Stomach smooth muscle (tissue), 2 donors: ENCODE measurements at regions not wholly inside any gene's neighbourhood (a gene's known extent, or its start where the extent isn't known, plus 50 kb on each side); places are given as distances from the start of the nearest gene placed in this dataset.

Experiments used
- H3K27ac ChIP-seq: one replicate; pipeline ENCODE4 v1.7.0; 2013; ENCODE audit warnings: mild to moderate bottlenecking, low read length, inconsistent platforms
- H3K27me3 ChIP-seq, 2 donors: one replicate each; pipeline ENCODE4 v1.7.0; 2013; ENCODE audit warnings: low read length in 2 of 2; ENCODE audit not compliant: insufficient read depth in 2 of 2, control insufficient read depth in 1 of 2
- H3K36me3 ChIP-seq, 2 donors: one replicate each; pipeline ENCODE4 v1.7.0; 2013; ENCODE audit warnings: low read length in 2 of 2; ENCODE audit not compliant: control insufficient read depth in 2 of 2, insufficient read depth in 2 of 2
- H3K4me1 ChIP-seq: one replicate; pipeline ENCODE4 v1.7.0; 2013; ENCODE audit warnings: low read length; ENCODE audit not compliant: control insufficient read depth, insufficient read depth
- H3K4me3 ChIP-seq, 2 donors: one replicate each; pipeline ENCODE4 v1.7.0; 2013; ENCODE audit warnings: low read length in 2 of 2
- H3K9ac ChIP-seq, 2 donors: one replicate each; pipeline ENCODE4 v1.7.0; 2013; ENCODE audit warnings: low read length in 2 of 2, mild to moderate bottlenecking in 1 of 2
- H3K9me3 ChIP-seq, 2 donors: one replicate each; pipeline ENCODE4 v1.7.0; 2013; ENCODE audit warnings: low read length in 2 of 2; ENCODE audit not compliant: control insufficient read depth in 2 of 2
- donor health status: healthy.
- donor health status: Pancreatic carcinoma.

DNA sequence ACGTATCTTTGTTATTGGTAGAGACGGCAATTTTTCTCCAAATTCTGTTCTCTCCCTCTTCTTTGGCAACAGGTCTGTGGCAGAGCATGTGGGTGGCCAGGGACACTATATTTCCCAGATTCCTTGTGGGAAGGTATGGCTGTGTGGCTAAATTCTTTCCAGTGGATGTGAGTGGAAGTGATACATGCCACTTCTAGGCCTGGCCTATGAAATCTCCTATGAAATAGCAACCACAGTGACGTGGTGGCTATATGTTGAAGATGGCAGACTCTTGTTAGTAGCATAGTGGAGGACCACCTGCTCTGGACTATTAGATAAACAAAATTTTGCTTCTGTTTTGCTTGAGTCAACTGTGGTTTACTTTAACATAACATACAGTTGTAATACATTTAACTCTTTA, 243.3 kb downstream of the IL20RB start:
- Histone ChIP-seq H3K4me1 (peaks cover 5% of the 10 kb centered on the region), H3K36me3 (no peaks in the 10 kb centered on the region), H3K9me3 (no peaks in the 10 kb centered on the region), H3K4me3 (no peak overlapping the region), H3K9ac (no peak overlapping the region), H3K27me3 (no peaks in the 10 kb centered on the region), H3K27ac (no peak overlapping the region)

DNA sequence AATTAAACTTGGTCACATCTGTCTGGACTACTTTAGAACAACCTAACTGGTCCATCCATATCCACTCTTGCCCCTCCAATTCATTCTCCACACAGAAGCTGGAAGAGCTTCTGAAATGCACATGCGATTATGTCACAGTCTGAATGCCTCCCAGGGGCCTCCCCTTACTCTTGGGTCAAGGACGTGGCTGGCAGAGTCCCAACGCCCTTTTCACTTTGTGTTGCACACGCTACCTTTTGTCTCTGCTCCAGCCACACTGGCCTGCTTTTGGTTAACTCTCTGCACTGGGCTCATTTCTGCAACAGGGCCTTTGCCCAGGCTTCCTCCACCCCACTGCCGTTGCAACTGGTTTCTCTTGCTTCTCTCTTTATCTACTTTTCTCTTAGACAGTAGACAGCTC, 245.2 kb downstream of the IL20RB start:
- H3K36me3 ChIP-seq = no peaks in the 10 kb centered on the region
- no peaks in the 10 kb centered on the region for H3K27me3 ChIP-seq
- H3K4me3 ChIP-seq = no peak overlapping the region
- no peak overlapping the region for H3K27ac ChIP-seq
- H3K9ac ChIP-seq = no peak overlapping the region
- H3K4me1 ChIP-seq = peaks cover 5% of the 10 kb centered on the region
- no peaks in the 10 kb centered on the region for H3K9me3 ChIP-seq

DNA sequence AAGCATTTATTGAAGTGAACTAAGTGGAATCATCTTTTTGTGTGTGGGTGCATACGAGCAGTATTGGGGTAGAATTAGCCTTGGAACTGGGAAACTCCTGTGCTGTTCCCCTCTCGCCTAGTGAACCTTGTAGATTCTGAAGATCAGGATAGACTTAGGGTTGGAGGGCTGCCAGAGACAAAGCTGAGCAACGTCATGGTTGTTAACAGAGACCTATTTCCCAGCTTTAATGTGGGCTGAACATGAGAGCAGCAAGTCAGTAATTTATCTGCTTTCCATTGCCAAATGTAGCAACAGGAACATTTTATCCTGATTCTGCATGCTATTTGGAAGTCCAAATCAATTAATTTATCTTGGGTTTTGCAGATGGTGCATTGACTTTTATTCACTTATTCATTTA, 246.6 kb downstream of the IL20RB start:
- H3K4me1 ChIP-seq = peaks cover 5% of the 10 kb centered on the region
- H3K4me3 ChIP-seq = no peak overlapping the region
- no peaks in the 10 kb centered on the region for H3K36me3 ChIP-seq
- H3K27ac ChIP-seq = no peak overlapping the region
- no peak overlapping the region for H3K9ac ChIP-seq
- no peaks in the 10 kb centered on the region for H3K9me3 ChIP-seq
- H3K27me3 ChIP-seq = no peaks in the 10 kb centered on the region

DNA sequence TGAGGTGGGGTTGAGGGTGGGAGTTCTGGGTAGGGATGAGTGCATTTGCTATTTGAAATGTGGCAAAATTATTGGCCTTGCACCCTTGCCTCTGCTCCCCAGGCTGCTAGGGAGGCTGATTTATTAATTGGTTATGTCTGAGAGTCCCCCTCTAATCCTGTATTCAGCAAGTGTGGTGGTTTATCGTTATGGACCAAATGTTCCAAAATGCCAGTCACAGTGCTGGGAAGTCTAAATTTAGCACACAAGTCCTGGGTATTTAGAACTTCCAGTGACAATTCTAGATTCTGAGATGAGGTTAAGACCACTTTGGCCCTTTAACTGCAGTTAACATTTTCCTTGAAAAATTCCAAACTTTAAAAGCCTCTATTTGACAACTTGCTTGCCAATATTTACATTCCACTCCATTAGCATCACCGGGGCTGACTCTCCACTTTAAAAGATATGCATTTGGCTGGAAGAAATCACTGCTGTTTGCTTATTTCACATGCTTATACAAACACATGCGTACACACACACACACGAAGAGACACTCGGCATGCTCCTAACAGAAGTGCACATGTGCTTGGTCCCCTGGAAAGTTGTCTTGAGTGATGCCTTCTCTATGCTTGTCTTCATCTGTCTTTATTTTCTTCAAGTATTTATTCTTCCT, 247.7 kb downstream of the IL20RB start:
- no peaks in the 10 kb centered on the region for H3K36me3 ChIP-seq
- H3K4me3 ChIP-seq = peak overlapping the region in 1 of 2 donors; percentile 3
- no peaks in the 10 kb centered on the region for H3K9me3 ChIP-seq
- no peak overlapping the region for H3K9ac ChIP-seq
- H3K4me1 ChIP-seq = peaks cover 5% of the 10 kb centered on the region
- no peaks in the 10 kb centered on the region for H3K27me3 ChIP-seq
- H3K27ac ChIP-seq = no peak overlapping the region

DNA sequence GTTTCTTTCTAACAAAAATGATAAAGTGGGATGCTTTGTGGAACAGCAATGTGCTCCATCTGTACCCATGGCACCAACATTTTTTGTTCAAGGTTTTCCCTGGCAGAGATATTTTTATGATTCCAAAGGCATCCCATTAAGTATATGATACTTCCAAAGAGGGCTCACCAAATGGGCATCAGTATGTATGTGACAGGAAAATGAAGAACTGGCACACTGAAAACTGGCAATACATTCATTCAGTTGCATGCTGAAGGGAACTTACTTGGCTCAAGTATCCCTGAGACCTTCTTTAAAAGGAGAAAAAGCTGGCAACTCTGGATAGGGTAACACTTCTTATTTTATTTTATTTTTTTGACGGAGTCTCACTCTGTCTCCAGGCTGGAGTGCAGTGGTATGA, 249.8 kb downstream of the IL20RB start:
- Histone ChIP-seq H3K4me1 (peaks cover 5% of the 10 kb centered on the region), H3K4me3 (no peak overlapping the region), H3K27me3 (no peaks in the 10 kb centered on the region), H3K9me3 (no peaks in the 10 kb centered on the region), H3K9ac (no peak overlapping the region), H3K36me3 (no peaks in the 10 kb centered on the region), H3K27ac (no peak overlapping the region)

DNA sequence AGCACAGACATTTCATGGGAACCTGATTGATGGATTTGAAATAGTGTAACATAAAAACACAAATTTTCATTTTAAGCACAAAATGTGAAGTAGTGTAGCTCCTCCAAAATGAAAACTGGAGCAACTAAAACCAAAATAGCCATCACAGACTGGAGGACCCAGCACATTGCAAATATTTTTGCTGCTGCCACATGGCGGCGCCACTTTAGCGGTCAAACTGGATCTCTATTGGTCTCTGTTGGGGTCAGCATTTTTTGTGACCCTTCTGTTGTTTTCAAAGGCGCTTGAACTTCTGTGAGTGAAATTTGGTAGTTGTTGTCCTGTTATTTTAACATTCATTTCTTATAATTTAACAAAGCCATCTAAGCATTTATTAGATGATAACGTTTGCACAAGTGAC, 259.9 kb downstream of the IL20RB start:
- no peak overlapping the region for H3K9ac ChIP-seq
- H3K27ac ChIP-seq = no peak overlapping the region
- no peaks in the 10 kb centered on the region for H3K4me1 ChIP-seq
- no peaks in the 10 kb centered on the region for H3K27me3 ChIP-seq
- H3K4me3 ChIP-seq = no peak overlapping the region
- H3K9me3 ChIP-seq = peaks cover 3 to 6% of the 10 kb centered on the region in 2 donors
- no peaks in the 10 kb centered on the region for H3K36me3 ChIP-seq

DNA sequence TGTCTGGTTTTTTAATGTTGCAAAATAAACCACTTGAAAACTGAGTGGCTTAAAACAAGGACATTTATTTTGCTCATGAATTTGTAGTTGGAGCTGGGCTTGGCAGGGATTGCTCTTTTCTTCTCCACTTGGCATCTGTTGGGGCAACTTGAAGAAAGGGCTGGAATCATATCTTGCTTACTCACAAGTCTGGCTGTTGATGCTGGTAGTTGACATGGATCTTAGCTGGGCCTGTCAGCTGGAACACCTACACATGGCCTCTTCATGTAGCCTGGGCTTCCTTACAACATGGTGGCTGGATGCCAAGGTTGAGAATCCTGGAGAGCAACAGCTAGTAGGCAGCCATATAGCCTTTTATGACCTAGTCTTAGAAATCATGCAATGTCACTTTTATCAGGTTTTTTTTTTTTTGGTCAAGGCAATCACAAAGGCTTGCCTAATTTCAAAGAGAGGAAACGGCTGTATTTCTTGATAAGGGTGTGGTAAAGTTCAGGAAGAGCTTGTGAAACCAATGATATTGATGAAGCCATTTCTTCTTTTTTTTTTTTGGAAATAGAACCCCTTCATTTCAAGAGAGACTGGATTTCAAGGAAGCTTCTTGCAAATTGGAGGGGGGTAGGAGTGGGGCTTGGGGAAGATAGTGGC, 262.1 kb downstream of the IL20RB start:
- Histone ChIP-seq H3K36me3 (no peaks in the 10 kb centered on the region), H3K9me3 (peaks cover 3 to 6% of the 10 kb centered on the region in 2 donors), H3K9ac (no peak overlapping the region), H3K27ac (no peak overlapping the region), H3K27me3 (no peaks in the 10 kb centered on the region), H3K4me1 (no peaks in the 10 kb centered on the region), H3K4me3 (no peak overlapping the region)

DNA sequence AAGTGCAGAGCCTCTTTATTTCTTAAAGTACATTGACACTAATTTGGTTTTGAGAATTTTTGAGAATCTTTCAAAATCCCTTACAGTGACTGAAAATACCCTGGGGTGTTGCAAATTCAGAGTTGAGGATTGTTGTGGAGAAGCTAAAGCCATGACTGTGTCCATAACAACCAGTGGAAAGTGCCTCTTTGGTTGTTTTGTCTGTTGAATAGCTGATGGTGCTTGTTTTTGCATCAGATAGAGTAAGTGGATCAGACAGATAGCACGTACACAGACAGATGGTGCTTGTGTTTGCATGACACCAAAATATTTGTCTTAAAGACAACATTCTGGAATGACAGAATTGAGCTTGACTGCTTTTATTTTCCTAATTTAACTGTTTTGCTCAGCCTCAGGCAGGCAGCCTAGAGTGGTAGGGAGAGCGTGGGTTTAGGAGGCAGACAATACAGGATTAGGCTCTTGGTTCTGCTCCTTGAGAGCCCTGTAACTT, 265.0 kb downstream of the IL20RB start:
- no peaks in the 10 kb centered on the region for H3K36me3 ChIP-seq
- no peak overlapping the region for H3K27ac ChIP-seq
- H3K27me3 ChIP-seq = no peaks in the 10 kb centered on the region
- peaks cover 3 to 6% of the 10 kb centered on the region in 2 donors for H3K9me3 ChIP-seq
- no peak overlapping the region for H3K9ac ChIP-seq
- no peak overlapping the region for H3K4me3 ChIP-seq
- no peaks in the 10 kb centered on the region for H3K4me1 ChIP-seq

DNA sequence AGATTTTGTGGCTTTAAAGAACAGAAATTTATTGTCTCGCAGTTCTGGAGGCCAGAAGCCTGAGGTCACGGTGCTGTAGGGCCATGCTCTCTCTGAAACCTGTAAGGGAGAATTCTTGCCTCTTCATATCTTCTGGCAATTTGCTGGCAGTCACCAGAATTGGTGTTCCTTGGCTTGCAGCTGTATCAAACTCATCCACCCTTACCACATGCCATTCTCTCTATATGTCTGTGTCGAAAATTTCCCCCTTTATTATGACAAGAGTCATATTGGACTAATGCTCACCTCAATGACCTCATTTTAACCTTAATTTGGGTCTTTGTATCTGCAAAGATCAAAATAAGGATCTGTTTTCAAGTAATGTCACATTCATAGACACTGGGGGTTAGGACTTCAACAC, 266.7 kb downstream of the IL20RB start:
- Histone ChIP-seq H3K4me3 (no peak overlapping the region), H3K9ac (no peak overlapping the region), H3K27ac (no peak overlapping the region), H3K36me3 (no peaks in the 10 kb centered on the region), H3K4me1 (no peaks in the 10 kb centered on the region), H3K9me3 (peaks cover 3 to 4% of the 10 kb centered on the region in 2 donors), H3K27me3 (no peaks in the 10 kb centered on the region)

DNA sequence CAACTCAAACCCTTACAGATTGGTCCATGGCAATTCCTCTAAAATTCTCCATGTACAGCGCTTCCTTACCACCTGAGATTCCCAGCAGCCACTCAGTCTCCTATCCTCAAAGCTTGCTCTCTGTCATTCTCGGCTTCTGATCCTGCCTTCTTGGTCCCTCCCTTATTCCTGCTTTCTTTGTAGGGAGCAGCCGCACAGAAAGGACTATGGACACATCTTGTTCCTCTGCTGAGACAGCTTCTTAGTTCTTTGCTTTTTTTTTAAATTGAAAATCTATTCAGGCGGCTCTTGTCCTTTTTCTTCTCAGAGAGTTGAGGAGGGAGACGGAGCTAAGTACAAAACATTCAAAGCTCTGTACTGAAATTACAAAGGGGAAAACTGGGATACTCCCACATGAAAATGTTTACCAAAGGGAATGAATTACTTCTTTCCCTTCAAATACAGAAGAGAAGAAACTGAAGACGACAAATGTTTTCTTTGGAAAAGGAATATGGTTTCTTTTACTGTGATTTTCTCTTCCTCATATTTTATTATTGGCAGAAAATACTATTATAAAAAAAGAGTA, 285.1 kb downstream of the IL20RB start:
- Histone ChIP-seq H3K9ac (no peak overlapping the region), H3K27me3 (no peaks in the 10 kb centered on the region), H3K27ac (no peak overlapping the region), H3K9me3 (no peaks in the 10 kb centered on the region), H3K4me1 (no peaks in the 10 kb centered on the region), H3K36me3 (no peaks in the 10 kb centered on the region), H3K4me3 (no peak overlapping the region)

DNA sequence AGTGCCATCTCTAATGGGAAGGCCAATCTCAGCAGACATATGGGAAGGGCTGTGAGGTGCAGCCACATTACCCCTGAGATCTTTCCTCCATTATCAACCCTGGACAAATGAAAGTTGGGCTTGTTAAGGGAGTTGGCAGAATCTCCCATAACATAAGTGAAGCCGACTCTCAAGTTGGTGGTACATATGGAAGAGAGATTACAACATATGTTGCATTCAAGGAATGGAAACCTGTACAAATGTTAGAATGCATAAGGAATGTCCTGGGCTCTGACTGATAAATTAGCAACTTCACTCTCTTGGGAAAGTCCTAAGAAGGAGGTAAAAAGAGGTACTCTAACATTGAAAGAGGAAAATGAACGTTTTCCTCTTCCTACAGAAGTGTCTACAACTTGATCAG, 288.7 kb downstream of the IL20RB start:
- no peaks in the 10 kb centered on the region for H3K4me1 ChIP-seq
- no peak overlapping the region for H3K9ac ChIP-seq
- peaks cover 0 to 4% of the 10 kb centered on the region in 2 donors for H3K9me3 ChIP-seq
- no peaks in the 10 kb centered on the region for H3K36me3 ChIP-seq
- H3K4me3 ChIP-seq = no peak overlapping the region
- no peaks in the 10 kb centered on the region for H3K27me3 ChIP-seq
- H3K27ac ChIP-seq = no peak overlapping the region
